ENCODE measurements at regions not wholly inside any gene's neighbourhood (a gene's known extent, or its start where the extent isn't known, plus 50 kb on each side); places are given as distances from the start of the nearest gene placed in this dataset.

GRCh38 chr20:53869466-53870258 lies 200.7 kb downstream of the BCAS1 start:
- TF ChIP-seq SUZ12 (IDR thresholded peaks at IDR 0.05; ENCODE audit: extremely low read depth, insufficient read depth, insufficient read length) = no peak
- no peak for TF ChIP-seq ZNF274 (IDR thresholded peaks at IDR 0.05; ENCODE audit: low read depth, low read length)
- TF ChIP-seq YY1 (IDR thresholded peaks at IDR 0.05; ENCODE audit: insufficient read depth, insufficient read length) = no peak
